NCI-H69 (cell line): ENCODE measurements at regions not wholly inside any gene's neighbourhood (a gene's known extent, or its start where the extent isn't known, plus 50 kb on each side); places are given as distances from the start of the nearest gene placed in this dataset.
"Not testable (repeated sequence)": the region's sequence is repeated elsewhere in the genome, so short reads cannot be mapped to it uniquely, and the experiment has no call there.

Experiments used
- DNase-seq: peaks from one replicate; lab custom pipeline; 2025; lab: John Stamatoyannopoulos, UW

DNA sequence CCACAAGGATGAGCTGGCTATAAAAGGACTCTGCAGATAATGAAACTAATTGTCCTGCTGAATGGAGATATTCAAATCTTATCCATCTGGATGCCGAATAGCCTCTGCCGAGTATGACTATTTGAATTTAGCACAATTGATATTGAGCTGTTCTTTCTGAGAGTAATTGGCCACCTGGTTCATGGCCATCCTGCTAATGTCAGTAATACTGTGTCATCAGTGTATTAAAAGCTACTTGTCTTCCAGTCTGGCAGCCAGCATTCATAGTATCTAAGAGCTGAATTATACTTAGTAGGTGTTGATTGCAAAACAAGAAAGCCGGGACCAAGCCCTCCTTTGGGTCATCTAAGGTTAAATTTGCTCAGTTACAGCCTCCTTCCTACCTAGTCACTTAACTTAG lies 310.7 kb upstream of the NCAM1 start:
- DNase-seq: no peak

DNA sequence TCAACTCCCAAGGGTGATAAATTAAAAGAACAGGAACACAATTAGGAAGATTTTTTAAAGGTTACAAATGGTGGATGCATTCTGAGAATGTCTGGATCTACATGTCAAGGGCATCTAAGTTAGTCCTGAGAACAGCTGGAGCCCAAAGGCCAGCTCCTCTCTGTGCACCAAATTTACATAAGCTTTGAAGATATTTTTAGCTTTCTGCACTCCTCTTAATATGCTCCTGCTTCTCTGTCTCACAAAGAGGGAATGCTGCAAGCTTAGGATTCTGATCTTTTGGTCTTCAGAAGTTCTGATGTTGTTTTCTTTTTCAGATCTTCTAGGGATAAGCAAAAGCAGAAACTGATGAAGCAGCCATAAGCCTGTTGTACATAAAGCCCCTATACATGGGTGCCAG lies 309.8 kb upstream of the NCAM1 start:
- no peak for DNase-seq

- DNase-seq: peak; percentile 72
These were observed 308.3 kb upstream of the NCAM1 start for GRCh38 chr11:112652786-112653390.

- DNase-seq: peak; percentile 49
These were observed 305.8 kb upstream of the NCAM1 start for GRCh38 chr11:112655371-112655770.

- peak; percentile 37 for DNase-seq
These were observed 304.3 kb upstream of the NCAM1 start for GRCh38 chr11:112656772-112657428.

GRCh38 chr11:112658431-112658878 lies 302.8 kb upstream of the NCAM1 start:
- peak; percentile 57 for DNase-seq

DNA sequence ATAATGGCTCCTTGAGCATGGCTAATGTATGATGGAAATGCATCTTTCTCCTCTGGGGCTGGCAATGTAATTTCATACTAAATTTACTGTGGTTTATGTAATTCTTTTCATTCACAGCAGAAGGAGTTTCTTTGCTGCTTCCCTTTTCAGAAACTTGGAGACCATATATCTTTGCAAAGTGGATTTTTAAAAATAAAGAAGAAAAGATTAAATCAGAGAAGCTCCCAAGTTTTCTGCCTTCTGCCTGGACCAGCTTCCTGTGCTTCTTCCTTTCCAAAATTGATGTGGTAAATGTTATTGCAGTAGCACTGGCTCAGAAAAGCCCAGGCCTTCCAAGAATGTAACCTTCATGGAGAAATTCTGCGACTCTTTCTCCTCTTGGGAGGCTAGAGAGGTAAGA lies 300.1 kb upstream of the NCAM1 start:
- no peak for DNase-seq

GRCh38 chr11:112661571-112661970 lies 299.6 kb upstream of the NCAM1 start:
- no peak for DNase-seq

GRCh38 chr11:112662554-112662953 lies 298.7 kb upstream of the NCAM1 start:
- no peak for DNase-seq

DNA sequence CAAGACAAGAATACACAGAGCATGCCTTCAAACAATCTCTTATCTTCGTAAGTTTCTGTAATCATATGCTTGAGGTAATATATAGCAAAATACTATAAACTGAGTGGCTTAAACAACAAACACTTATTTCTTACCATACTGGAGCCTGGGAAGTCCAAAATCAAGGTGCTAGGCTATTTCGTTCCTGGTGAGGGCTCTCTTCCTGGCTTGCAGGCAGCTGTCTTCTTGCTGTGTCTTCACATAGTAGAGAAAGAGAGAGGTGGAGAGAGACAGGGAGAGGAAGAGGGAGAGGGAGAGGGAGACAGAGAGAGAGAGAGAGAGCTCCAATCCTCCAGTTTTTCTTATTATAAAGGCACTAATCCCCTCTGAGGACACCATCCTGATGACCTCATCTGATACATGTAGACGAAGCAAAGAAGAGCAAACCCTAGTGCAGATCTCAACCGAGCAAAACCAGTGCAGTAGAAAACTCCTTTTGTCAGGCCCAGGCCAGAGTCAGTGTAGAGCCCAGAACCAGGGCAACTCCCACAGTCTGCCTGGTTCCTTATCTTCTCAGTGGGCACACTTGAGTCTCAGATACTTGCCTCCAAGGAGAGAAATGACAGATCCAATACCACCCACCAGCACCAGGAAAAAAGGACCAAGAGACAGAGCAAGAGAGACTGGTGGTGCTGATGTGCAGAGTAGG lies 297.1 kb upstream of the NCAM1 start:
- DNase-seq: no peak

- no peak for DNase-seq
These were observed 295.9 kb upstream of the NCAM1 start for GRCh38 chr11:112665291-112665690.

DNA sequence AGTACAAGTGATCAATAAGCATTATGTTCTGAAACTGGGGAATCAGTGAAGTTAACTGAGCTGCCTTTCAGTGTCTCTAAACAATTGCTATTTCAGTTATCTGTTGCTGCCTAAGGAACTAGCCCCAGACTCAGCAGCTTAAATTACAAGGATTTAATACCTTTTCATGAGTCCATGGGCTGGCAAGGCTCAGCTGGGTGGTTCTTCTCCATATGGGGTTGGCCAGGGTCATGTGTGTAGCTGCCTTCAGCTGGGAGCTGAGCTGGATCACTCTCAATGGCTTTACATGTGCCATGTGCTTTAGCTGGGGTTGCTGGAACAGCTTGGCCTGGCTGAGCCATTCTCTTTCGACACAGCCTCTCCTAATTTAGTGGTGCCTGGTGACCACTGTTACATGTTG lies 295.0 kb upstream of the NCAM1 start:
- DNase-seq: no peak

DNA sequence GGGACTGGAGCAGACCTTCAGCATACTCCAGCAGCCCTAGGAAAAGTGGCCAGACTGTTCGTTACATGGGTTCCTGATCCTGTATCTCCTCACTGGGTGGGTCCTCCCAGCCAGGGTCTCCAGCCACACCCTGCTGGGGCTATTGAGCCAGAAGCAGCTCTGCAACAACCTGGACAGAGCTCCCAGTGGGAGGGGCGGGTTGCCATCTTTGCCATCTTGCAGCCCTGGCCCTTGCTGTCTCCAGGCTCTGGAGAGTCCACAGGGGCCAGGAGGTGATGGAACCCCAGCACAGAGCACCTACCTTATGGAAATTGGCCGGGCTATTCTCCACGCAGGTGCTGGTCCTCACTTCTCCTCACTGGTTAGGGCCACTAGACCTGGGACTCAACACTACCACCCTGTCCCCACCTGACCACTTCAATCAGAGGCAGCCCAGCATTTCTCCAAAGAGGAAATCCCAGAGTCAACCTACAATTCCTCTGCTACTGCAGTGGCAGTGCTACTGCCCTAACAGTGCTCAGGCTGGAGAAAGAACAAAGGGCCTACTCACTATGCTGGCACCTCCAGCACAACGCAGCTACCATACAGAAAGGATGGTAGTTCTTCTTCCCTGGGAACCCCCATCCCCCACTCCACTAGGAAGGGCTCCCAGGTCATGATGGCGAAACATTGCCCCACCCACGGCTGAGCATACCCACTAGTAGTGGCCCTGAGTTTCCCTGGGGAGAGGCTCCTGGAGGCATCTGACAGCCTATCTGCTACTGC lies 290.2 kb upstream of the NCAM1 start:
- DNase-seq: no peak

- DNase-seq: not testable (repeated sequence)
These were observed 287.8 kb upstream of the NCAM1 start for GRCh38 chr11:112673401-112673800.

- DNase-seq: peak; percentile 12
These were observed 276.1 kb upstream of the NCAM1 start for GRCh38 chr11:112685111-112685510.

DNA sequence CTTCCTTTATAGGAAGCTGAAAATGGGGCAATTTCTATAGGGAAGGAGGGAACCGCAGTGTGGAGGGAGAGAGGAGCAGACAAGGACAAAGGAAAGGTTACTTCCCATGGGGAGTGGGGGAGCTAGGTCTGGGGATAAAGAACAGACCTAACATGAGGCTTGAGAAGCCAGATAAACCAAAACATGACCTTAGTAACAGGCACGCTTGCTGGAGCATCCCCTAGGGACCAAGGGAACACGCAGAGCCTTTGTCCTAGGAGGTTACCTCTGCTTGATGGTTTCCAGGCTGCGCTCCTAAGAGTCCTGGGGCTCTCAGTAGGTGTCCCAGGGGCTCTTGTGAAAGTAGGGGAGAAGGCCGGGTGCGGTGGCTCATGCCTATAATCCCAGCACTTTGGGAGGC lies 271.4 kb upstream of the NCAM1 start:
- DNase-seq: peak; percentile 34

DNA sequence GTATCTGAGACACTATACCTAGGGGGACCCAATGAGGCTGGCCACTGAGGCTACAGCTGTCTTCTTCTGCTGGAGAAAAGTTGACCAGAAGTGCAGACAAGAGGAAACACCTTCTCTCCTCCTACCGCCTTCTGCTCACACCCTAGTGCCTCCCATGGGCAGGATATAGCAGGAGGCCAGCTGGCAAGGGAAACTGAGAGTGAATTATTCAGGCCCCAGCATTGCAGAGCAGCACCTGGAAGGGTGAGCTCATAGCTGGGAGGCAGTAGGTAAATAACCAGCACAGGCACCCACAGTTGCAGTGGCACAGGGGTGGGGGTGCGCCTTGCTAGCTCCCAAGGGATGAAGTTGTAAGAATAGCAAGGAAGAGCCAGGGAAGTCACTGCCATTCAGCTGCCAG lies 267.4 kb upstream of the NCAM1 start:
- peak; percentile 68 for DNase-seq

DNA sequence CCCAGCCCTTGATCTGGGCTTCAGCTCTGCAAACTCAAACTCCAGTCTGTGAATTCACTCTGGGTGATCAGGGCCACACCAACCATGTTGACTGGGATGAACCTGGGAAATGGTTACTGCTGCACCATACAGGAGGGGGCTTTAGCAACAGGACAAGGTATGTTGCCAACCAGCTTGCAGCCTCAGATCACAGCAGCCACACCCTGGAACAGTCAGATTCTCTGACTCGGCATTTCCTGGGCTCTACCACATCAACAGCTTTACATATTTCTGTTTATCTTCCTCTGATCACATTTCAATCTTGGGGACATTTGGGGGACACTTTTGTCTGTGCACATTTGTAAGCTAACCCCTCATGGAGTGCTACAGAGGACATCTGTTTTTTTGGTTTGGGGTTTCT lies 267.0 kb upstream of the NCAM1 start:
- peak; percentile 60 for DNase-seq

- peak; percentile 62 for DNase-seq
These were observed 266.4 kb upstream of the NCAM1 start for GRCh38 chr11:112694813-112695212.

GRCh38 chr11:112697391-112698178 lies 263.6 kb upstream of the NCAM1 start:
- no peak for DNase-seq

DNA sequence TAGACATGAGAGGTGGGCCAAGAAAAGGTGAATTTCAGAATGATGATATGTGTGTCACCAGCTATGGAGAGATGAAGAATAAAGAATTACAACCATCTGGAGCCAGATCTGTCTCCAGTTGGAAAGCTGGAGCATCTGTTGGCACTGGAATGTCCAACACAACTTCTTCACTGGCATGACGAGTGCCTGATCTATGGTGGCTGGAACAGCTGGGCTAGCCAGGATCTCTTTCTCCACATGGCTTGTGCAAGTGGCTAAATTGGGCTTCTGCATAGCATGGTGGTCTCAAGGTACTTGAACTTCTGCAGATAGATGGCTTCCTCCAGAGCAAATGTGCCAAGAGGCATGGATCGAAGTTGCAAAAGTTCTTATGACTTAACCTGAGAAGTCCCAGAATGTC lies 256.1 kb upstream of the NCAM1 start:
- DNase-seq: no peak

DNA sequence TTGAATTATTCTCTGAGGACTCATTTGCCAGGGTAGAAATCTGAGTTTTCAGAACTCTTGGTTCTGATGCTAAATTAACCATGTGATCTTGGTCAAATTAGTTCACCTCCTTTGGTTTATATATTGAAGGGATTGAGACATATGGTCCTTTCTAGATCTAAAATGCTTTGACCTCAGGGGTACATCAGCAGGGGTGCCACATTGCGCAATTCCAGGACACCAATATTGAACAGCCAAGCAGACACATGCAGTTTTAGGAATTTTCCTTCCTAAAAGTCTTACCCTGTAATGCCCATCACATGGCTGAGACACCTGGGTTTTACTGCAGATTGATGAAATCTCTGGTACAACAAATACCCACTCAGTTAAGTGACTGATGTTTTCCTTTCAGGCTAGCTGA lies 254.4 kb upstream of the NCAM1 start:
- DNase-seq: no peak
